ENCODE measurements at regions not wholly inside any gene's neighbourhood (a gene's known extent, or its start where the extent isn't known, plus 50 kb on each side); places are given as distances from the start of the nearest gene placed in this dataset.
"Not testable (repeated sequence)": the region's sequence is repeated elsewhere in the genome, so short reads cannot be mapped to it uniquely, and the experiment has no call there.

GRCh38 chr10:53675177-53675576 is 902.6 kb upstream of the MBL2 start:
- no peak overlapping the region for H3K27ac ChIP-seq
- no peak for TF ChIP-seq CTCF (IDR thresholded peaks at IDR 0.05)
- no peak for TF ChIP-seq ZFX (IDR thresholded peaks at IDR 0.05; ENCODE audit: borderline replicate concordance)

GRCh38 chr10:53667063-53667462 is 894.5 kb upstream of the MBL2 start:
- no peak for TF ChIP-seq CTCF (IDR thresholded peaks at IDR 0.05)
- no peak for TF ChIP-seq ZFX (IDR thresholded peaks at IDR 0.05; ENCODE audit: borderline replicate concordance)
- no peak overlapping the region for H3K27ac ChIP-seq

- TF ChIP-seq CTCF (IDR thresholded peaks at IDR 0.05) (no peak), ZFX (IDR thresholded peaks at IDR 0.05; ENCODE audit: borderline replicate concordance) (no peak)
- no peak overlapping the region for H3K27ac ChIP-seq
Observed at GRCh38 chr10:53664282-53665019, 891.9 kb upstream of the MBL2 start.

GRCh38 chr10:53650794-53651193 is 878.2 kb upstream of the MBL2 start:
- no peak overlapping the region for H3K27ac ChIP-seq
- no peak for TF ChIP-seq CTCF (IDR thresholded peaks at IDR 0.05)
- no peak for TF ChIP-seq ZFX (IDR thresholded peaks at IDR 0.05; ENCODE audit: borderline replicate concordance)

GRCh38 chr10:53647221-53647620 is 874.6 kb upstream of the MBL2 start:
- not testable (repeated sequence) for H3K27ac ChIP-seq

- TF ChIP-seq ZFX (IDR thresholded peaks at IDR 0.05; ENCODE audit: borderline replicate concordance) (no peak), CTCF (IDR thresholded peaks at IDR 0.05) (no peak)
- H3K27ac ChIP-seq: no peak overlapping the region
Observed at GRCh38 chr10:53646525-53646924, 873.9 kb upstream of the MBL2 start.

GRCh38 chr10:53645951-53646350 is 873.4 kb upstream of the MBL2 start:
- H3K27ac ChIP-seq: no peak overlapping the region
- no peak for TF ChIP-seq CTCF (IDR thresholded peaks at IDR 0.05)
- no peak for TF ChIP-seq ZFX (IDR thresholded peaks at IDR 0.05; ENCODE audit: borderline replicate concordance)

GRCh38 chr10:53638006-53638405 is 865.4 kb upstream of the MBL2 start:
- H3K27ac ChIP-seq: no peak overlapping the region
- no peak for TF ChIP-seq CTCF (IDR thresholded peaks at IDR 0.05)
- no peak for TF ChIP-seq ZFX (IDR thresholded peaks at IDR 0.05; ENCODE audit: borderline replicate concordance)

Data from 22Rv1 (cell line).